ENCODE measurements at regions not wholly inside any gene's neighbourhood (a gene's known extent, or its start where the extent isn't known, plus 50 kb on each side); places are given as distances from the start of the nearest gene placed in this dataset.

DNA sequence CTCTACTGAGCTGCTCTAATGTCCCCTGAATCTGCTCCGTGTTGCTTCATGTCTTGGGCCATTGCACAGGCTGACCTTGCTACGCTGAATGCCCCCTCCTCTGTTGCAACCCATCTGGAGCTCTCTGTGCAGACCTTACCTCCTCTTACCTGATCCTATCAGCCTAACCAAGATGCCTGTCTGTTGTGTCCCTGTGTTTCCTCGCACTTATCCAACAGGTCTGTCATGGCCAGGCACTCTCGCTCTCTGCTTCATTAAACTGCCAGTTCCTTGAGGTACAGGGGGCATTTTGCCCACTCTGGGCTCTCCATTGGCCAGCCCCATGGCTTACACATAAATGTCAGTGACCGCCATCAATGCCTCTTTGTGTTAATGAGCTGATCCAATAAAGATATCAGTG is 277.7 kb upstream of the TSHZ3 start:
- Histone ChIP-seq H3K4me1 (no peaks in the 10 kb centered on the region), H3K27me3 (no peaks in the 10 kb centered on the region), H3K4me3 (no peak overlapping the region), H3K36me3 (no peaks in the 10 kb centered on the region), H3K9me3 (no peaks in the 10 kb centered on the region), H3K27ac (no peak overlapping the region)
- intact Hi-C loops (cut with DNase I; ENCODE audit: low total_unique reads) (no loop called here), in situ Hi-C loops (cut with MboI; ENCODE audit: low pct_ligation_motif_present in 1 of 4, low pct_unique_long_range_greater_than_20kb in 1 of 4, low sequenced_read_pairs in 3 of 4) (no loop called here)
- 63 to 75% methylated on average over 1 to 5 of the region's 5 CpGs for WGBS, 2 donors (ENCODE audit: low coverage in 1 of 2)
- TF ChIP-seq POLR2AphosphoS5 (IDR thresholded peaks at IDR 0.05) (no peak), POLR2A (IDR thresholded peaks at IDR 0.05) (no peak), EP300 (IDR thresholded peaks at IDR 0.05; ENCODE audit: low read depth) (no peak)
- TF ChIP-seq, protein P1, sequence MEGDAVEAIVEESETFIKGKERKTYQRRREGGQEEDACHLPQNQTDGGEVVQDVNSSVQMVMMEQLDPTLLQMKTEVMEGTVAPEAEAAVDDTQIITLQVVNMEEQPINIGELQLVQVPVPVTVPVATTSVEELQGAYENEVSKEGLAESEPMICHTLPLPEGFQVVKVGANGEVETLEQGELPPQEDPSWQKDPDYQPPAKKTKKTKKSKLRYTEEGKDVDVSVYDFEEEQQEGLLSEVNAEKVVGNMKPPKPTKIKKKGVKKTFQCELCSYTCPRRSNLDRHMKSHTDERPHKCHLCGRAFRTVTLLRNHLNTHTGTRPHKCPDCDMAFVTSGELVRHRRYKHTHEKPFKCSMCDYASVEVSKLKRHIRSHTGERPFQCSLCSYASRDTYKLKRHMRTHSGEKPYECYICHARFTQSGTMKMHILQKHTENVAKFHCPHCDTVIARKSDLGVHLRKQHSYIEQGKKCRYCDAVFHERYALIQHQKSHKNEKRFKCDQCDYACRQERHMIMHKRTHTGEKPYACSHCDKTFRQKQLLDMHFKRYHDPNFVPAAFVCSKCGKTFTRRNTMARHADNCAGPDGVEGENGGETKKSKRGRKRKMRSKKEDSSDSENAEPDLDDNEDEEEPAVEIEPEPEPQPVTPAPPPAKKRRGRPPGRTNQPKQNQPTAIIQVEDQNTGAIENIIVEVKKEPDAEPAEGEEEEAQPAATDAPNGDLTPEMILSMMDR (IDR thresholded peaks at IDR 0.05), result no peak
- DNase-seq, result no peak

DNA sequence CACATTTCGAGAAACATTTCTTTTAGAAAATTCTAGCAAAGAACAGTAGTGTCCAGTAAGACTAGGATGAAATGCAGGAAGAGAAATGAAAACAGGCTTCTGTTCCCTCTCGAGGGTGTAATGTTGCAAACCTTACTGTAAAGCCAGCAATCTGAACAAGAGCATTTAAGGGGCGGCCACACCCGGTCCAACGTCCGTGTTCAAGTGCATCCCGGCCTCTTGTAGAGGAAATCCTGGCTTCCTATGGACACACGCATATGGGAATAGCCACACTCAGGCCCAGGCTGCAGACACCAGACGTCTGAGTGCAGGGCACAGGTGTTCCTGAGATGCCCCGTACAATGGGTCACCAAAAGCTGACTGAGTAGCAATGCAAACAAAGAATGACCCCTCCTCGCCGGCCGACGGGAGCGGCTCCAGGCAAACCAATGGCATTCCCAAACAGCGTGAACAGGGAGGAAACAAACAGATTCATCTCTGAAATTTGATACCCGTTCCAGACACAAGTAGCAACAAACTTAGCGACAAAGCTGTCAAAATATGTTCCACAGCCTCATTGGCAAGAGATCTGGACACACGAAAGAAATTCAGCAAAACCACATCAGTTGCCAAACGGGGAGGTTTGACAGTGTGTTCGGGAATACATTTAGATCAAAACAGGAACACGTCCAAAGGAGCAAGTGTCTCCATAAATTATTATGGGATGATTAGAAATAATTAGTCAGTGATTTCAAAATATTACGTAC is 278.6 kb upstream of the TSHZ3 start:
- intact Hi-C loops (cut with DNase I; ENCODE audit: low total_unique reads) (no loop called here), in situ Hi-C loops (cut with MboI; ENCODE audit: low pct_ligation_motif_present in 1 of 4, low pct_unique_long_range_greater_than_20kb in 1 of 4, low sequenced_read_pairs in 3 of 4) (no loop called here)
- Histone ChIP-seq H3K27ac (no peak overlapping the region), H3K27me3 (no peaks in the 10 kb centered on the region), H3K9me3 (no peaks in the 10 kb centered on the region), H3K4me3 (no peak overlapping the region), H3K36me3 (no peaks in the 10 kb centered on the region), H3K4me1 (no peaks in the 10 kb centered on the region)
- no peak for TF ChIP-seq POLR2A (IDR thresholded peaks at IDR 0.05)
- TF ChIP-seq POLR2AphosphoS5 (IDR thresholded peaks at IDR 0.05), result no peak
- TF ChIP-seq, protein P1 (IDR thresholded peaks at IDR 0.05), result no peak
- TF ChIP-seq EP300 (IDR thresholded peaks at IDR 0.05; ENCODE audit: low read depth), result no peak
- DNase-seq, result no peak
- 57 to 58% methylated on average over 14 to 23 of the region's 23 CpGs for WGBS, 2 donors (ENCODE audit: low coverage in 1 of 2)

DNA sequence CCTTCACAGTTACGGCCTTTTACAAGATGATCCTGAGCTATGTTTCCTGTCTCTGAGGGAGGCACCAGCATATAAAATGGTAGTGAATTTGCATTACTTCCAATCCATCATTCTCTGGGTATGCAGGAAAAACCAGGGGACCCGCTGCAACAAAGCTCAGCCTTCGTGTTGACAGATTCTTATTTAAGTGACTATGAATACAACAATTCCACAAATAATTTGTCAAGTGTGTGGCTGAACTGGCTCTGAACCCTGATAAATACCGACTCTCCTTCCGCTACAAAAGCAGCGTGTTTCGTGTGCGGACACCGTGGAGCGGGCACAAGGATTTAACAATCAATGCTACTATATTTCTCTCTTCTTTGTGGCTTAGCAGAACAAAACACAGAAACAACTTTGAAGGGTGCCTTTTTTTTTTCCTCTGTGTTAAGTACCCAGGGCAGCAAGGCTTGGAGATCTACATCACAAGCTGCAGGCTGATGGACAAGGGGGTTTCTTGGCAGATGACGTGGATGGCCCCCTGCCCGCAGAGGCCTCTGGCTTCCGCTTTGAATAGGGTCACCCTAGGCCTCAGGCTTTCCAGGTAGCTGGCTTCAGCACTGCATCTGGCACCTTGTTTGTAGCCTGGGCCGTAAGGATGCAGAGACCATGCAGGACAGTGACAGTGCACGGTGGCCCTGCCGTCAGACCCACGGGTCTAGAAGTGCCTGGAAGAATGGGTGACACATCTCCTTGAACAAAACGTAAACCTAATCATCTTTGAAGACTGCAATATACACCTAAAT is 280.5 kb upstream of the TSHZ3 start:
- TF ChIP-seq POLR2AphosphoS5 (IDR thresholded peaks at IDR 0.05) (no peak), POLR2A (IDR thresholded peaks at IDR 0.05) (no peak), EP300 (IDR thresholded peaks at IDR 0.05; ENCODE audit: low read depth) (no peak)
- TF ChIP-seq, protein P1 (IDR thresholded peaks at IDR 0.05), result no peak
- DNase-seq, result no peak
- H3K4me3 ChIP-seq, result no peak overlapping the region
- no peaks in the 10 kb centered on the region for H3K27me3 ChIP-seq
- H3K4me1 ChIP-seq, result no peaks in the 10 kb centered on the region
- 87 to 88% methylated on average over 8 to 18 of the region's 18 CpGs for WGBS, 2 donors (ENCODE audit: low coverage in 1 of 2)
- in situ Hi-C loops (cut with MboI; ENCODE audit: low pct_ligation_motif_present in 1 of 4, low pct_unique_long_range_greater_than_20kb in 1 of 4, low sequenced_read_pairs in 3 of 4) (no loop called here), intact Hi-C loops (cut with DNase I; ENCODE audit: low total_unique reads) (no loop called here)
- H3K9me3 ChIP-seq, result no peaks in the 10 kb centered on the region
- no peak overlapping the region for H3K27ac ChIP-seq
- H3K36me3 ChIP-seq, result no peaks in the 10 kb centered on the region

DNA sequence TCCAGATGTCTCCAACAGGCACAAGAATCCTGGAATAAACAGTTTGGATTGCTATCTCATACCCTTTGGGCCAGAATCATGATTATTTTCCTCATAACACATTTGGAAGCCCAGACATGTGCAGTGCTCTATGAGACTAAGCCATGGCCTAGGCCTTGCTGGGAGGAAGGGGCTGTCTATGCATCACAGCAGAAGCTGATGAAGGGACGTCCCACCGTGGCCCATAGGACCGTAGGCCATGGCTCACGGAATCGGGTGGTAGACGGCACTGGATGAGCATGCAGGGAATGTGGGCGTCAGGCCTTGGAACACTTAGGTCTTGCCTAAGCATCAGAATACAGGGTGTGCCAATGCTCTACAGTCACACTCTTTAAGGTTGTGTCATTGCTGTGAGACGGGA is 283.8 kb upstream of the TSHZ3 start:
- H3K36me3 ChIP-seq, result no peaks in the 10 kb centered on the region
- WGBS, 2 donors (ENCODE audit: low coverage in 1 of 2), result 87% methylated on average over 8 of the region's 8 CpGs; no CpG with 5 or more reads in 1 of the 2 donors
- TF ChIP-seq POLR2A (IDR thresholded peaks at IDR 0.05) (no peak), EP300 (IDR thresholded peaks at IDR 0.05; ENCODE audit: low read depth) (no peak), POLR2AphosphoS5 (IDR thresholded peaks at IDR 0.05) (no peak)
- TF ChIP-seq, protein P1 (IDR thresholded peaks at IDR 0.05), result no peak
- no peaks in the 10 kb centered on the region for H3K4me1 ChIP-seq
- intact Hi-C loops (cut with DNase I; ENCODE audit: low total_unique reads), result no loop called here
- H3K9me3 ChIP-seq, result no peaks in the 10 kb centered on the region
- H3K4me3 ChIP-seq, result no peak overlapping the region
- H3K27me3 ChIP-seq, result no peaks in the 10 kb centered on the region
- DNase-seq, result peak; percentile 13
- H3K27ac ChIP-seq, result peak overlapping the region in 2 of 4 donors; percentile 3 to 12
- in situ Hi-C loops (cut with MboI; ENCODE audit: low pct_ligation_motif_present in 1 of 4, low pct_unique_long_range_greater_than_20kb in 1 of 4, low sequenced_read_pairs in 3 of 4), result no loop called here

All from transverse colon (tissue), 4 donors.